Activated CD8-positive, alpha-beta T cell treated with anti-CD3 and anti-CD28 coated beads, Interleukin-2, amount 10 ng/mL, durations not matched to agents 7 days and 5 days (primary cell): ENCODE measurements at regions not wholly inside any gene's neighbourhood (a gene's known extent, or its start where the extent isn't known, plus 50 kb on each side); places are given as distances from the start of the nearest gene placed in this dataset.

Source experiments
- ATAC-seq: fragments of 150-1000 bp; cut with Tn5 transposase; one replicate; pipeline ENCODE4 v1.10.0; 2021; ENCODE audit warnings: moderate library complexity
- CTCF ChIA-PET: fragments of 350-600 bp; sonication (Branson Sonifier 250); formaldehyde crosslinking; loops from one replicate; lab custom pipeline; 2021; ENCODE audit warnings: antibody characterized with exemption; lab: Charles Lee
- POLR2A ChIA-PET: fragments of 350-600 bp; sonication (Branson Sonifier 250); formaldehyde crosslinking; loops from one replicate; lab custom pipeline; 2021; ENCODE audit warnings: antibody characterized with exemption; lab: Charles Lee
- DNase-seq: peaks from one replicate; pipeline ENCODE4 v3.0.0-alpha.2; 2020
- H3K27ac Mint-ChIP-seq: one replicate; pipeline ENCODE4 v1.8.0; 2021; ENCODE audit warnings: mild to moderate bottlenecking, mixed read lengths
- H3K27me3 Mint-ChIP-seq: one replicate; pipeline ENCODE4 v1.8.0; 2021; ENCODE audit warnings: low read depth, mixed read lengths
- H3K36me3 Mint-ChIP-seq: one replicate; pipeline ENCODE4 v1.8.0; 2021; ENCODE audit warnings: low read depth, mixed read lengths
- H3K4me1 Mint-ChIP-seq: one replicate; pipeline ENCODE4 v1.8.0; 2021; ENCODE audit warnings: low read depth, mixed read lengths
- H3K4me3 Mint-ChIP-seq: one replicate; pipeline ENCODE4 v1.8.0; 2021; ENCODE audit warnings: mild to moderate bottlenecking, mixed read lengths
- H3K9me3 Mint-ChIP-seq: one replicate; pipeline ENCODE4 v1.8.0; 2022; ENCODE audit warnings: mixed read lengths; ENCODE audit not compliant: insufficient read depth

DNA sequence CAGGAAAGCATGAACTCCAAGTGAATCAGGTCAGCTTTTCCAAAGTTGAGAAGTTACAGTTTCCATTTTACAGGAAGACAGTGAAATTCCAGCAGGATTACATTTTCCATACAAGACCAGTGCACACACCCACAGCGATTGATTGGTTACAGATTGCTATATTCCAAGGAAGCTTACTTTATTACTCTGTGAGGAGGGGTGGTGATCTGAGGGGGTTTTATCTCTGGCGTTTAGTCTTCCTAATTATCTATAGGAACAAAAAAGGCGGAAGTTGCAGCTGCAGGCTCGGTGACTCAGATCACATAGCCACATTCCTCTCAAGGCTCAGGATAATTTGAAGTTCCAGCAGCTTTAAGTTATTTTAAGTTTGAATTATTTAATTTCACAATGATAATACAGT lies 450.4 kb upstream of the NMUR2 start:
- no peaks in the 10 kb centered on the region for H3K36me3 Mint-ChIP-seq
- POLR2A ChIA-PET, result no interaction called here
- no peaks in the 10 kb centered on the region for H3K27me3 Mint-ChIP-seq
- H3K4me1 Mint-ChIP-seq, result no peaks in the 10 kb centered on the region
- no peaks in the 10 kb centered on the region for H3K9me3 Mint-ChIP-seq
- H3K27ac Mint-ChIP-seq, result no peak overlapping the region
- H3K4me3 Mint-ChIP-seq, result no peak overlapping the region
- CTCF ChIA-PET, result interaction anchor here (1.0 kb wide), 1 partner anchor 12 kb away, joined by 4 read pairs; no protein-coding TSS in a partner anchor
- DNase-seq, result no peak
- no peak for ATAC-seq

DNA sequence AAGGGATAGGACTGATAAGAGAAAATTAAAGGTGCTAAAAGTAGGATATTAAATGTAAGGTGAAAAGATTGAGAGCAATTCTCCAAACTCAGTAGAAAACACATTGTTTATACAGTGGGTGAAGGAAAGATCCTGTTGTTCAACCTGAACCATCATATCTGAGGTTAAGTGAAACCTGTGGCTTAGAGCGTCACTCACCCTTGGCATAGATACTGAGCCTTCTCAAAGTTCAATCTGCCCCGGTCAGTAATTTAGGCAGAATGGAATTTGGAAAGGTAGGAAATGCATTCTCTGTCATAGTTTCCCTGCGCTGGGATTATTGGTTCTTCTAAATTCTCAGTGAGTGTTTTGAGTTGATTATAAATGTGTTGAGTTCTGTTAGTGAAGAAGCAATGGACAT lies 456.2 kb upstream of the NMUR2 start:
- H3K36me3 Mint-ChIP-seq, result no peaks in the 10 kb centered on the region
- no peak for DNase-seq
- ChIA-PET POLR2A (no interaction called here), CTCF (no interaction called here)
- H3K27ac Mint-ChIP-seq, result no peak overlapping the region
- no peaks in the 10 kb centered on the region for H3K27me3 Mint-ChIP-seq
- no peaks in the 10 kb centered on the region for H3K4me1 Mint-ChIP-seq
- H3K9me3 Mint-ChIP-seq, result peaks cover 4% of the 10 kb centered on the region
- no peak overlapping the region for H3K4me3 Mint-ChIP-seq
- no peak for ATAC-seq

DNA sequence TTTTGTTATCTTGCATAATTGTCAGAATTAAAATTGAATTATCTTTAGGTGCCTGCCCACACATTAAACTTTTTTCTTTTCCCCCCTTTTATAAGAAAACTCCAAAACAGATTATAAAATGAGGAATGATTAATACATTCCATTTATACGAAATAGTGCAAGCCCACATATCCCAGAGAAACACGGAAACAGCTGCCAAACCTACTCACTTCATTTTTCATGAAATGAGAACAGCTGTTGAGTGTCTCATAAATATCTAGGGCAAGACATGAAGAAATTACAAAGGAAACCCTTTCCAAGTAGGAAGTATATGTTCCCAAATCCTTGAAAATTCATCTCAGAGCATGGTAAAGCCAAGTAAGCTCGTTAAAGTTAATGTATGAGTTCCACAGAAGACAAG lies 459.4 kb upstream of the NMUR2 start:
- Mint-ChIP-seq H3K4me1 (no peaks in the 10 kb centered on the region), H3K27ac (no peak overlapping the region), H3K36me3 (no peaks in the 10 kb centered on the region), H3K9me3 (peaks cover 4% of the 10 kb centered on the region), H3K27me3 (no peaks in the 10 kb centered on the region), H3K4me3 (no peak overlapping the region)
- DNase-seq (no peak), ATAC-seq (no peak)
- ChIA-PET CTCF (no interaction called here), POLR2A (no interaction called here)

DNA sequence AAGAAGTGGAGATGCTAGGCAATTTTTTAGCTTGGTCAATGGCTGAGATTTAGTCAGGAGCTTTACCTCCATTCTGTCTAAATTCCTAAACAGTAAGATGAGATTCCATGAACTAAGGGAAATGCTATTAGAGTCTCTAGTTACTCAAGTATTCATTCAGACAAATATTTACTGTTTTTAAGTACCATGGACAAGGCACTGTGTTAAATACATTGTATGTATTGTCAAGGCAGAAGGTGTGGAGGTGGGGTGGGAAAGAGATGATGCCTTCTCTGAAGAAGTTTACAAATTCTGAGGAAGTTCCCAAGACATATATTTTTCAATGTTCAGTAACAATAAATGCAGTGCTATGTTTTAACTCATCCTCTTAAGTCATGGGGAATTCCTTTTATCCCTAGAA lies 459.9 kb upstream of the NMUR2 start:
- Mint-ChIP-seq H3K36me3 (no peaks in the 10 kb centered on the region), H3K4me1 (no peaks in the 10 kb centered on the region), H3K27me3 (no peaks in the 10 kb centered on the region), H3K9me3 (peaks cover 4% of the 10 kb centered on the region), H3K4me3 (no peak overlapping the region), H3K27ac (no peak overlapping the region)
- ChIA-PET CTCF (no interaction called here), POLR2A (no interaction called here)
- ATAC-seq (no peak), DNase-seq (no peak)

DNA sequence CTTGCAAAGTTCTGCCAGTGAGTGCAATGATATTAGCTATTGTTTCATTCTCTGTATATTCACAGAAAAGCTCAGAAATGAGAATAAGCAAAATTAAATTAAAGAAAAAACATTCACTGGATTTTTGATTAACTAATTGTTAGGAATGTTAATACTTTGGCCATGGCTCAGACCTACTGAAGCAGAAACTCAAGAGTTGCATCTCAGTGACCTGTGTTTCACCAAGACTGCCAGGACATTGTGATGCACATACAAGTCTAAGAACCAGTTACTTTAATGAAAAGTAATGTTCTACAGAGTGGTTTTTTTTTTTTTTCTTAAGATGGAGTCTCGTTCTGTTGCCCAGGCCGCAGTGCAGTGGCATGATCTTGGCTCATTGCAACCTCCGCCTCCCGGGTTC lies 464.9 kb upstream of the NMUR2 start:
- H3K4me1 Mint-ChIP-seq, result no peaks in the 10 kb centered on the region
- CTCF ChIA-PET, result no interaction called here

DNA sequence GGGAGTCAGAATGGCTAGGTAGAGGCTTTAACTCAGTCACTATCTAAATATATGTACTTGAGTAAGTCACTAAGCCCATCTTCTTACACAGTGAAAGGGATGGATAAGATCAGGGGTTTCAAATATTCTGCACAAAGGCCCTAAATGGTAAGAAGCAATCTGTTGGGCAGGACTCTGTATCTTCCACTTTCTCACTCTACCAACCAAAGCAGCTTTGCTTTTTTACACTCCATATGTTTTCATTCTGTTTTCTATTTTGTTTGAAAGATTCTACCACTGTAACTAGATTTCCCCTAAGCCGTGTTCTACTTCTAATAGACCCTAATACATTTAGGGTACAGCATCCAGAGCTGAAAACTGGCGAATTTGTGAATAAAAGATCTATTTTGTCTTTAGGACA lies 477.5 kb upstream of the NMUR2 start:
- ChIA-PET POLR2A (no interaction called here), CTCF (no interaction called here)
- peaks cover 4% of the 10 kb centered on the region for H3K9me3 Mint-ChIP-seq
- ATAC-seq (no peak), DNase-seq (no peak)
- no peaks in the 10 kb centered on the region for H3K4me1 Mint-ChIP-seq
- no peak overlapping the region for H3K4me3 Mint-ChIP-seq
- no peaks in the 10 kb centered on the region for H3K27me3 Mint-ChIP-seq
- H3K36me3 Mint-ChIP-seq, result no peaks in the 10 kb centered on the region
- H3K27ac Mint-ChIP-seq, result no peak overlapping the region

More for the DNA sequence above, 464.9 kb upstream of the NMUR2 start:
- Mint-ChIP-seq H3K9me3 (no peaks in the 10 kb centered on the region), H3K36me3 (no peaks in the 10 kb centered on the region), H3K27me3 (no peaks in the 10 kb centered on the region), H3K4me3 (no peak overlapping the region), H3K27ac (no peak overlapping the region)
- DNase-seq, result no peak
- POLR2A ChIA-PET, result no interaction called here
- no peak for ATAC-seq

DNA sequence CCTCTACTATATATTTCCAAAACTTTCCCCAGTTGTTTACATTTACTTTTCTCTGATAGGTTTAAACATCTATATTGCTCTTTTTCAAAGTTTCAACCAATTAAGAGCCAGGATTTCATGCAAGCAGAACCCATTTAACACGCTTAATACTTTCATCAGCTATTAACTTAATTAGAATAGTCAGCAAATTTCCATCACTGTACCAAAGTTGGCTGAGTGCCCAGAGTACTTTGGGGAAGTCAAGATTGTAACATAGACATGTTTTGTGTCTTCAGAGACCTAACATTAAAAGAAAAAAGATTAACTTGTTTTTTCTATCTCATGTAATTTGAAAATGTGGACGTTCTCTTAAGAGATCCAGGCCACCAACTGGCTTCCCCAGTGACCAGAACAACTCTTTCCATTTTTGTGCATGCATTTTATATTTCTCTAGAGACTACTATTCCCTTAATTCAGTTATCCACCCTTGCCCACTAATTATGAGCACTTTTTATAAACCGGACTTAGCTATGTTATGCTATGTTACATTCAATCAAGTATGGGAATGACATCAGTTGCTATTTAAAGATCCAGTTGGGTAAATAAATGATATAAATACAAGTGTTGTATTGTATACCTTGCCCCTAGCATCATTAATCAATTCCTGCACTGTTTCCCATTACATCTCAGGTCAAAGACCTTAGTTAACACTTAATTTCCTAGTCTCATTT lies 478.1 kb upstream of the NMUR2 start:
- POLR2A ChIA-PET, result no interaction called here
- Mint-ChIP-seq H3K27ac (no peak overlapping the region), H3K27me3 (no peaks in the 10 kb centered on the region), H3K9me3 (peaks cover 4% of the 10 kb centered on the region), H3K36me3 (no peaks in the 10 kb centered on the region), H3K4me1 (no peaks in the 10 kb centered on the region), H3K4me3 (no peak overlapping the region)
- DNase-seq, result no peak
- ATAC-seq, result no peak
- CTCF ChIA-PET, result interaction anchor here (0.6 kb wide), 1 partner anchor 242 kb away, joined by 3 read pairs; no protein-coding TSS in a partner anchor

DNA sequence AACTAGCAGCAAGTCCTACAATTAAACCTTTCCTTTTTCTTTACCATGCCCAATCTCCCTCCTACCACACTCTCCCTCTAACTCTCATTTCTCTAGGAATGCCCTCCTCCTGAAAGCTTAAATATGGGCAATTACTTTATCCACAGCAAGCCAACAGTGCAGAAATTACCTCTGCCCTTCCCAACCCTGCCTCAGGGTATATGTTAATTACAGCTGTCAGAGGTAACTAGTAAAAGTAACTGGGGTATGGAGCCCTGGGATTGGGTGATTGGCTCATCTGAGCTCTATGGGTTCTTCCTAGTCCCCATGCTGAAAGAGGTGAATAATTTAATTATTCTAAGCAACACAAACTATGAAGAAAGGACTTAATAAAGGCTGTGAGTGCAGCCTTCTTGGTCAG lies 478.9 kb upstream of the NMUR2 start:
- Mint-ChIP-seq H3K27me3 (no peaks in the 10 kb centered on the region), H3K36me3 (no peaks in the 10 kb centered on the region), H3K4me3 (no peak overlapping the region), H3K4me1 (no peaks in the 10 kb centered on the region), H3K9me3 (peaks cover 4% of the 10 kb centered on the region), H3K27ac (no peak overlapping the region)
- ChIA-PET CTCF (no interaction called here), POLR2A (no interaction called here)
- no peak for ATAC-seq
- DNase-seq, result no peak

DNA sequence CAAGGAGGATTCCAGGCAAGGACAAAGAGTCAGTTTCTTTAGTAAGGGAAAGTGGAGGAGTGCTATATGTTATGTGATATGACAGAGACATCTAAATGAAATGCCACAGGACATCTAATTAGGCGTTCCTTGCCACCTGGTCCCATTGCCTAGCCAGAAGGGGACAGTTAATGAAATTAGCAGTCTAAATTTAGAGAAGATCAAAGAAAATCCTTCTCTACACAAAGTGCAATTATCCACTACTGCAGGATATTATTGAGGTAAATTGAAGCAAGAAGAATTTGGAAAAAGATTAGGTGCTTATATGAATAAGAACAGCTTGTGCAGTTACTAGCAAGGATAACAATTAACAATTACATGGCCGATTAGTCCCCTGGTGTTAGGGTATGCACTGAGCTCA lies 495.3 kb upstream of the NMUR2 start:
- Mint-ChIP-seq H3K9me3 (peaks cover 15% of the 10 kb centered on the region), H3K27ac (no peak overlapping the region), H3K4me1 (no peaks in the 10 kb centered on the region), H3K4me3 (no peak overlapping the region), H3K27me3 (no peaks in the 10 kb centered on the region), H3K36me3 (no peaks in the 10 kb centered on the region)
- DNase-seq, result no peak
- ATAC-seq, result no peak
- ChIA-PET POLR2A (no interaction called here), CTCF (no interaction called here)

DNA sequence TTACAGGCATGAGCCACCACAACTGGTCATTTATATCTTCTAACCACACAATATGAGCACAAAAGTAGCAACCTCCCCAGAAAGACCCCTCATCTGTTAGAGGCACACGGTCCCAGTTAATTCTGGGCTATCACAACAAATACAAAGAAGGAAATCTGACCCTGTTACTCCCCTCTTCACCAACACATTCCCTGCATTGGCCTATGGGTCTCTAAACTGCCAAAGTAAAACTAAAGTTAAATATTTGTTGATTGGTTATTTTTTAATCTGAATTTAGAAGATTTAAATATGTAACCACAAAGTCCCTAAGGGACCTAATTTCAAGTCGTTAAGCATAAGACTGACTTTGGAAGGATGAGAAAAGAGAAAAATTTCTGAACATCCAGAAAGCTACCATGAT lies 496.7 kb upstream of the NMUR2 start:
- Mint-ChIP-seq H3K9me3 (peaks cover 11% of the 10 kb centered on the region), H3K4me3 (no peak overlapping the region), H3K36me3 (no peaks in the 10 kb centered on the region), H3K27me3 (no peaks in the 10 kb centered on the region), H3K4me1 (no peaks in the 10 kb centered on the region), H3K27ac (no peak overlapping the region)
- ChIA-PET CTCF (no interaction called here), POLR2A (no interaction called here)
- ATAC-seq (no peak), DNase-seq (no peak)

DNA sequence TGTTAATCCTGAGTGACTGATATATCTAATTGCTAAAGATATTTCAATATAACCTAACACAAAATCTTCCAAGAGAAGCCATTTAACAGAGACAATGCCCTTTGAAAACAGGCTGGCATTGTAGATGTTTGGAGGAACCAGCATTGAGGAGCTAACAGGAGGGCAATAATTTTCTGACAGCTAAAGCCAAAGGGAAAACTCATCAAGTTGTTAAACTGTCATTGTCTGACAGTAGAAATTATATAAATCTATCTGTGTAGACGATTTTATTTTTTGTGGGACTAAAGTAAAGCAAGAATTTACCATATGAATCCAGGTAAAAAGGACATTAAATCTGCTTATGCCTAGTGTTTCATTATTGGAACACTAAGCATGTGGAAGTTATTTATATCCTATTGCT lies 500.2 kb upstream of the NMUR2 start:
- ATAC-seq (no peak), DNase-seq (no peak)
- Mint-ChIP-seq H3K36me3 (no peaks in the 10 kb centered on the region), H3K9me3 (peaks cover 4% of the 10 kb centered on the region), H3K27me3 (no peaks in the 10 kb centered on the region), H3K4me3 (no peak overlapping the region), H3K4me1 (no peaks in the 10 kb centered on the region), H3K27ac (no peak overlapping the region)
- ChIA-PET CTCF (no interaction called here), POLR2A (no interaction called here)

DNA sequence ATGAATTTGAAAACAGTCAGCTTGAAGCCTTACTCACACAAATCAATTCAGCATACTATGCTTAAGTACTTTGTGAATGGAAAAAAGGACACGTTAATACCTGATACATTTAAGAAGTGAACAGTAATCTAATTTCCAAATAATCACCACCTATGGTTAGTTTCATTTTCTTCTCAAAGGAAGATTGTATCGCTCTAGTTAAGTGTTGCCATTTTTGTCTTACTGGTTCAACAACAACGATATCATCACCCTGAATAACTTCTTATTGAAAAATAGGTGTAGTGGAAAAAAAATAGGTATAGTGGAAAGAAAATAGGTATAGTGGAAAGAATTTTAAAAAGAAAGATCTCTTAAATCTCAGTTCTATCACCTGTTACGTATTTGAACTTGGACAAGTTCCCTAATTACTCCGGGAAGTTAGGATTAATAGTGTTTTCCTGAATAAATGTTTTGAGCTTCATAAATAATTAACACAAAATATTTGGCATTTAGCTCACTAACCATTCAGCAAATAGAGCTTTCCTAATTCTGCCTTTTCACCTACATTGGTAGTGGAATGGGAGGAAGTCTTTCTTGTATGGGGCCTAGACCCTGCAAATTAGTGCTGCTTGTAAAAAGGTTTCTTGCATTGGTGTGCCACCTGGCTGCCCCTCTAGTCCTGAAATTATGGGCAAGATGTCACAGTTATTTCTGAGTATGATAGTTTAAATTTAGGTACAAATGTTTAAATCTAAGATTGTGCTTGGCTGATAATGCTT lies 502.6 kb upstream of the NMUR2 start:
- no peaks in the 10 kb centered on the region for H3K4me1 Mint-ChIP-seq
- no peak overlapping the region for H3K4me3 Mint-ChIP-seq
- peaks cover 4% of the 10 kb centered on the region for H3K9me3 Mint-ChIP-seq
- DNase-seq (no peak), ATAC-seq (no peak)
- H3K27ac Mint-ChIP-seq, result no peak overlapping the region
- CTCF ChIA-PET, result no interaction called here
- POLR2A ChIA-PET, result no interaction called here
- H3K27me3 Mint-ChIP-seq, result no peaks in the 10 kb centered on the region
- H3K36me3 Mint-ChIP-seq, result no peaks in the 10 kb centered on the region
